Keratinocyte (primary cell): ENCODE measurements at regions not wholly inside any gene's neighbourhood (a gene's known extent, or its start where the extent isn't known, plus 50 kb on each side); places are given as distances from the start of the nearest gene placed in this dataset.

Source experiments
- DNase-seq: peaks from one replicate; pipeline ENCODE4 v3.0.0-alpha.2; 2011; ENCODE audit warnings: low read depth, missing footprints, low spot score
- FAIRE-seq: peaks from 2 replicates; lab custom pipeline; 2011; peaks lifted over from hg19 to GRCh38; lab: Jason Lieb, UNC
- H2AFZ ChIP-seq: 2 replicates; pipeline ENCODE4 v1.6.0; 2012; ENCODE audit warnings: low read length, control low read depth, inconsistent platforms; ENCODE audit not compliant: control insufficient read depth
- H3K27ac ChIP-seq: 2 replicates; pipeline ENCODE4 v1.5.1; 2011; ENCODE audit warnings: low read length; ENCODE audit not compliant: control insufficient read depth, insufficient read depth
- H3K27me3 ChIP-seq: 3 replicates; pipeline ENCODE4 v1.6.0; 2011; ENCODE audit warnings: low read length; ENCODE audit not compliant: control insufficient read depth, insufficient read depth; ENCODE audit errors: extremely low read depth
- H3K36me3 ChIP-seq, 2 experiments: 2 replicates in 1 of 2; 3 replicates in 1 of 2; pipeline ENCODE4 v1.5.1; 2011; ENCODE audit warnings: low read length in 2 of 2, mild to moderate bottlenecking in 1 of 2; ENCODE audit not compliant: control insufficient read depth in 2 of 2, insufficient read depth in 2 of 2; ENCODE audit errors: extremely low read depth in 1 of 2
- H3K4me1 ChIP-seq: 3 replicates; pipeline ENCODE4 v1.5.1; 2011; ENCODE audit warnings: low read length; ENCODE audit not compliant: control insufficient read depth, insufficient read depth; ENCODE audit errors: extremely low read depth
- H3K4me2 ChIP-seq: 3 replicates; pipeline ENCODE4 v1.6.0; 2011; ENCODE audit warnings: low read depth, low read length; ENCODE audit not compliant: control insufficient read depth, insufficient read depth; ENCODE audit errors: extremely low read depth
- H3K4me3 ChIP-seq, 3 experiments: fragments of 200-600 bp in 1 of 3; sonication (generic) in 1 of 3; 2 replicates in 2 of 3; 3 replicates in 1 of 3; pipeline ENCODE4 v1.5.1; 2011 to 2016; ENCODE audit warnings: low read length in 3 of 3, mild to moderate bottlenecking in 3 of 3, control low read depth in 2 of 3, inconsistent platforms in 1 of 3, low read depth in 1 of 3, mixed read lengths in 1 of 3, mixed run types in 1 of 3, moderate library complexity in 1 of 3; ENCODE audit not compliant: control insufficient read depth in 2 of 3, insufficient read depth in 2 of 3; ENCODE audit errors: extremely low read depth in 1 of 3
- H3K79me2 ChIP-seq: 2 replicates; pipeline ENCODE4 v1.6.0; 2012; ENCODE audit warnings: low read length; ENCODE audit not compliant: control insufficient read depth, insufficient read depth
- H3K9ac ChIP-seq: 3 replicates; pipeline ENCODE4 v1.6.0; 2011; ENCODE audit warnings: low read length; ENCODE audit not compliant: control insufficient read depth, insufficient read depth; ENCODE audit errors: extremely low read depth
- H3K9me1 ChIP-seq: 3 replicates; pipeline ENCODE4 v1.6.0; 2011; ENCODE audit warnings: low read length; ENCODE audit not compliant: control insufficient read depth, insufficient read depth; ENCODE audit errors: extremely low read depth
- H3K9me3 ChIP-seq: 2 replicates; pipeline ENCODE4 v1.5.1; 2012; ENCODE audit warnings: low read depth, low read length; ENCODE audit not compliant: control insufficient read depth
- H4K20me1 ChIP-seq: 3 replicates; pipeline ENCODE4 v1.6.0; 2011; ENCODE audit warnings: low read length; ENCODE audit not compliant: control insufficient read depth, insufficient read depth; ENCODE audit errors: extremely low read depth
- EZH2 ChIP-seq: IDR thresholded peaks from one replicate; pipeline ENCODE4 v1.6.1; 2012; ENCODE audit warnings: inconsistent platforms, mild to moderate bottlenecking, low read length, moderate library complexity
- dilution Hi-C: fragments of 300-500 bp; cut with MboI; formaldehyde crosslinking; loops from one replicate; pipeline ENCODE4 v1.7.0; 2020; ENCODE audit warnings: low sequenced_read_pairs; ENCODE audit not compliant: extremely low pct_ligation_motif_present
- TF ChIP-seq, protein P1 (sequence below), 3 experiments: IDR thresholded peaks in 1 of 3; conservative IDR thresholded peaks in 1 of 3; optimal IDR thresholded peaks in 1 of 3; 2 replicates in 2 of 3; 3 replicates in 1 of 3; pipeline versions ENCODE3 to v1.5.1; 2011; ENCODE audit warnings: low read length in 3 of 3, mild to moderate bottlenecking in 3 of 3, moderate library complexity in 2 of 3, control low read depth in 1 of 3, inconsistent platforms in 1 of 3; ENCODE audit not compliant: insufficient read depth in 2 of 3; ENCODE audit errors: extremely low read depth in 1 of 3

DNA sequence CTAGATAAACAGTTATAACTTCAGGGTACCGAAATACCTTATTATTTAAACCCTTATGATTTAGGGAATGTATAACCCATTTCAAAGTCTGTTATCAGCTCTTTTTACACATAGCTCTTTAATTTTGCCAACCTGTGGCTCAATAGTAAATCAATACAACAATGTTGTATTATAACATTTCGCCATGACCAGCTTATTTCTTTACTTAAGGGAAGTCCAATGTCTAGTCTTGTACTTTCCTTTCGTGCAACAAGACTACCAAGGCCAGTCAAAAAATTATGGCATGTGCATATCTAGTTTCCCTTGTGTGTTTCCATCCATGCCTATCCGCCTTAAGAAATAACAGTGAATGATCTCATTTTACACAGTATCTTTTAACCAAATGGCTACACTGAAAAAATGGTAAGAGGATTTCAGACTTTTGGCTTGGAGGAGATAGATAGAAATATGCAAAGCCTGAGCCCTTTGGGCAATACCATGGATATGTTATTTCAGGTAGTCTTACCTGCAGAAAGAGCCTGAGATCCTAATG, 239.5 kb upstream of the RPS23 start:
- FAIRE-seq (no peak), DNase-seq (no peak)
- no peaks in the 10 kb centered on the region for H3K9me1 ChIP-seq
- no peak overlapping the region for H2AFZ ChIP-seq
- dilution Hi-C loops, result no loop called here
- no peaks in the 10 kb centered on the region for H3K27me3 ChIP-seq
- H4K20me1 ChIP-seq, result no peaks in the 10 kb centered on the region
- no peaks in the 10 kb centered on the region for H3K4me1 ChIP-seq
- H3K79me2 ChIP-seq, result no peaks in the 10 kb centered on the region
- no peak overlapping the region for H3K4me2 ChIP-seq
- H3K4me3 ChIP-seq, result no peak overlapping the region
- TF ChIP-seq, protein P1, sequence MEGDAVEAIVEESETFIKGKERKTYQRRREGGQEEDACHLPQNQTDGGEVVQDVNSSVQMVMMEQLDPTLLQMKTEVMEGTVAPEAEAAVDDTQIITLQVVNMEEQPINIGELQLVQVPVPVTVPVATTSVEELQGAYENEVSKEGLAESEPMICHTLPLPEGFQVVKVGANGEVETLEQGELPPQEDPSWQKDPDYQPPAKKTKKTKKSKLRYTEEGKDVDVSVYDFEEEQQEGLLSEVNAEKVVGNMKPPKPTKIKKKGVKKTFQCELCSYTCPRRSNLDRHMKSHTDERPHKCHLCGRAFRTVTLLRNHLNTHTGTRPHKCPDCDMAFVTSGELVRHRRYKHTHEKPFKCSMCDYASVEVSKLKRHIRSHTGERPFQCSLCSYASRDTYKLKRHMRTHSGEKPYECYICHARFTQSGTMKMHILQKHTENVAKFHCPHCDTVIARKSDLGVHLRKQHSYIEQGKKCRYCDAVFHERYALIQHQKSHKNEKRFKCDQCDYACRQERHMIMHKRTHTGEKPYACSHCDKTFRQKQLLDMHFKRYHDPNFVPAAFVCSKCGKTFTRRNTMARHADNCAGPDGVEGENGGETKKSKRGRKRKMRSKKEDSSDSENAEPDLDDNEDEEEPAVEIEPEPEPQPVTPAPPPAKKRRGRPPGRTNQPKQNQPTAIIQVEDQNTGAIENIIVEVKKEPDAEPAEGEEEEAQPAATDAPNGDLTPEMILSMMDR (optimal IDR thresholded peaks at IDR 0.05 in 1 of 3, IDR thresholded peaks at IDR 0.05 in 1 of 3, conservative IDR thresholded peaks at IDR 0.05 in 1 of 3; ENCODE audit: extremely low read depth in 1 of 3, insufficient read depth in 2 of 3, low read length in 3 of 3), result no peak
- no peak for TF ChIP-seq EZH2
- no peaks in the 10 kb centered on the region for H3K36me3 ChIP-seq
- no peak overlapping the region for H3K27ac ChIP-seq
- no peak overlapping the region for H3K9ac ChIP-seq
- no peaks in the 10 kb centered on the region for H3K9me3 ChIP-seq

DNA sequence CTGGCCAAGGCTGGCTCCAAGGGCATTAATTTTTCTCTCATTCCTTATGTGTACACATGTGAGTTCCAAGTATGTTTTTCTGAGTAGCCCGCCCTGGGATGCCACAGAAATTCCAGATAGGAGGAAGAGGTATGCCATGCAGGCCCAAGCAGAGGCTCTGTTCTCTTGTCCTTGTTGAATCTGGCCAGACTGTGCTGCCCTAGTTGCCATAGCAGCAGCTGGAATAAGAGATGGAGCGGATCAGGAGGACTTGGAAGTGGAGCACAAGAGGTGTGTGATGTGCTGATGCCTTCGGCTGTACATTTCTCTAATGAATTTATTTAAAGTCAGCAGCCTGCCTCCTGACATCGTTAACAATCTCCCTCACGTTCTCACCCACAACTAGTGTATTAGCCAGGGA, 235.6 kb upstream of the RPS23 start:
- no peak for FAIRE-seq
- H2AFZ ChIP-seq, result no peak overlapping the region
- no peaks in the 10 kb centered on the region for H3K27me3 ChIP-seq
- H4K20me1 ChIP-seq, result no peaks in the 10 kb centered on the region
- no peaks in the 10 kb centered on the region for H3K36me3 ChIP-seq
- H3K9ac ChIP-seq, result no peak overlapping the region
- no peaks in the 10 kb centered on the region for H3K4me1 ChIP-seq
- dilution Hi-C loops, result no loop called here
- H3K9me3 ChIP-seq, result no peaks in the 10 kb centered on the region
- no peak for DNase-seq
- H3K4me2 ChIP-seq, result no peak overlapping the region
- H3K9me1 ChIP-seq, result no peaks in the 10 kb centered on the region
- no peak overlapping the region for H3K27ac ChIP-seq
- TF ChIP-seq, protein P1 (optimal IDR thresholded peaks at IDR 0.05 in 1 of 3, IDR thresholded peaks at IDR 0.05 in 1 of 3, conservative IDR thresholded peaks at IDR 0.05 in 1 of 3; ENCODE audit: extremely low read depth in 1 of 3, insufficient read depth in 2 of 3, low read length in 3 of 3), result no peak
- no peak for TF ChIP-seq EZH2
- no peaks in the 10 kb centered on the region for H3K79me2 ChIP-seq
- no peak overlapping the region for H3K4me3 ChIP-seq
